ENCODE measurements at regions not wholly inside any gene's neighbourhood (a gene's known extent, or its start where the extent isn't known, plus 50 kb on each side); places are given as distances from the start of the nearest gene placed in this dataset.

DNA sequence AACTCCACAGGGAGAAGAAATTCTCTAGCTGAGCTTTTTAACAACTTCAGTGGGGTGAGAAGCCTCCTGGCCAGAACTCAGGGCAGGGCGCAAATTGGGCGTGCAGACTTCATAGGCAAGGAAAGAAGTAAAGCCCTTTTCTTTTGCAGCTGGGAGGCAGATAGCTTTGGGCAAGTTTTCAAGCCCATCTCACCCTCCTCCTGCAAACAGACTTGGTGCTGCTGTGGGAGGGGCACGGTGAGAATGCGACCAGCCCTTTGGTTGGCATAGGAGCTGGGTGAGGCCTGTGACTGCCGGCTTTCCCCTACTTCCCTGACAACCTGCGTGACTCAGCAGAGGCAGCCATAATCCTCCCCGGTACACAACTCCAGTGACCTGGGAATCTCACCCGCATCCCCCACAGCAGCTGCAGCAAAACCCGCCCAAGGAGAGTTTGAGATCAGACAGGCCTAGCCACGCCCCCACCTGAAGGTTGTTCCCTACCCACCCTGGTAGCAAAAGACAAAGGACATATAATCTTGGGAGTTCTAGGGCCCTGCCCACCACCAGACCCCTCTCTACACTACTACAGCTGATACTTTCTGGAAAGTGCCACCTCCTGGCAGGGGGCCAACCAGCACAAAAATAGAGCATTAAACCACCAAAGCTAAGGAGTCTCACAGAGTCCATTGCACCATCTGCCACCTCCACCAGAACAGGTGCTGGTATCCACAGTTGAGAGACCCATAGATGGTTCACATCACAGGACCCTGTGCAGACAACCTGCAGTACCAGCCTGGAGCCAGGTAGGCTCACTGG lies 195.5 kb upstream of the CCL2 start:
- TF ChIP-seq, protein P1, sequence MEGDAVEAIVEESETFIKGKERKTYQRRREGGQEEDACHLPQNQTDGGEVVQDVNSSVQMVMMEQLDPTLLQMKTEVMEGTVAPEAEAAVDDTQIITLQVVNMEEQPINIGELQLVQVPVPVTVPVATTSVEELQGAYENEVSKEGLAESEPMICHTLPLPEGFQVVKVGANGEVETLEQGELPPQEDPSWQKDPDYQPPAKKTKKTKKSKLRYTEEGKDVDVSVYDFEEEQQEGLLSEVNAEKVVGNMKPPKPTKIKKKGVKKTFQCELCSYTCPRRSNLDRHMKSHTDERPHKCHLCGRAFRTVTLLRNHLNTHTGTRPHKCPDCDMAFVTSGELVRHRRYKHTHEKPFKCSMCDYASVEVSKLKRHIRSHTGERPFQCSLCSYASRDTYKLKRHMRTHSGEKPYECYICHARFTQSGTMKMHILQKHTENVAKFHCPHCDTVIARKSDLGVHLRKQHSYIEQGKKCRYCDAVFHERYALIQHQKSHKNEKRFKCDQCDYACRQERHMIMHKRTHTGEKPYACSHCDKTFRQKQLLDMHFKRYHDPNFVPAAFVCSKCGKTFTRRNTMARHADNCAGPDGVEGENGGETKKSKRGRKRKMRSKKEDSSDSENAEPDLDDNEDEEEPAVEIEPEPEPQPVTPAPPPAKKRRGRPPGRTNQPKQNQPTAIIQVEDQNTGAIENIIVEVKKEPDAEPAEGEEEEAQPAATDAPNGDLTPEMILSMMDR (IDR thresholded peaks at IDR 0.05), result no peak
- no peak for TF ChIP-seq POLR2AphosphoS5 (IDR thresholded peaks at IDR 0.05)
